RWPE1 (cell line): ENCODE measurements at regions not wholly inside any gene's neighbourhood (a gene's known extent, or its start where the extent isn't known, plus 50 kb on each side); places are given as distances from the start of the nearest gene placed in this dataset.

Experiments used
- CTCF ChIA-PET: fragments of 350-600 bp; sonication (Branson Sonifier 250); formaldehyde crosslinking; extraction: SDS; loops from one replicate; lab custom pipeline; 2021; lab: Yijun Ruan, JAX
- POLR2A ChIA-PET: fragments of 400-600 bp; formaldehyde crosslinking; extraction: SDS; loops from one replicate; lab custom pipeline; 2020; ENCODE audit warnings: antibody characterized with exemption; ENCODE audit not compliant: low non-redundant PET; lab: Yijun Ruan, JAX
- DNase-seq: peaks from one replicate; pipeline ENCODE4 v3.0.0; 2012; ENCODE audit warnings: low spot score
- H3K27ac ChIP-seq: fragments of 450-650 bp; 2 replicates; pipeline ENCODE4 v1.5.1; 2017
- CTCF ChIP-seq: fragments of 450-650 bp; conservative IDR thresholded peaks from 2 replicates; pipeline ENCODE4 v1.5.1; 2017; ENCODE audit warnings: low read depth, mild to moderate bottlenecking

GRCh38 chr2:228866781-228867180, 404.3 kb downstream of the PID1 start:
- no peak for TF ChIP-seq CTCF
- no peak overlapping the region for H3K27ac ChIP-seq
- DNase-seq, result no peak
- ChIA-PET POLR2A (no interaction called here), CTCF (no interaction called here)

- H3K27ac ChIP-seq, result no peak overlapping the region
- POLR2A ChIA-PET, result no interaction called here
- no peak for TF ChIP-seq CTCF
- CTCF ChIA-PET, result no interaction called here
- DNase-seq, result no peak
Measured at GRCh38 chr2:228866044-228866443, 405.0 kb downstream of the PID1 start.

- no peak for TF ChIP-seq CTCF
- no peak for DNase-seq
- POLR2A ChIA-PET, result no interaction called here
- H3K27ac ChIP-seq, result no peak overlapping the region
- CTCF ChIA-PET, result interaction anchor here (0.6 kb wide), 1 partner anchor 710 kb away, joined by 5 read pairs; no protein-coding TSS in a partner anchor
Measured at GRCh38 chr2:228864131-228864530, 407.0 kb downstream of the PID1 start.

GRCh38 chr2:228860601-228861285, 410.3 kb downstream of the PID1 start:
- DNase-seq, result no peak
- H3K27ac ChIP-seq, result no peak overlapping the region
- TF ChIP-seq CTCF, result no peak
- ChIA-PET POLR2A (no interaction called here), CTCF (no interaction called here)

- POLR2A ChIA-PET, result no interaction called here
- CTCF ChIA-PET, result no interaction called here
- no peak overlapping the region for H3K27ac ChIP-seq
- TF ChIP-seq CTCF, result no peak
- DNase-seq, result no peak
Measured at GRCh38 chr2:228853151-228853550, 417.9 kb downstream of the PID1 start.

GRCh38 chr2:228848638-228849037, 422.4 kb downstream of the PID1 start:
- no peak overlapping the region for H3K27ac ChIP-seq
- CTCF ChIA-PET, result interaction anchor here (0.7 to 1.1 kb wide), 2 partner anchors 321 to 494 kb away, joined by 3 read pairs; no protein-coding TSS in a partner anchor
- DNase-seq, result no peak
- TF ChIP-seq CTCF, result no peak
- POLR2A ChIA-PET, result no interaction called here
